Hematopoietic multipotent progenitor cell treated with erythropoietin and hydrocortisone succinate and interleukin-3 and kit ligand, for 6 days (in vitro differentiated cells): ENCODE measurements at regions not wholly inside any gene's neighbourhood (a gene's known extent, or its start where the extent isn't known, plus 50 kb on each side); places are given as distances from the start of the nearest gene placed in this dataset.
"Not testable (repeated sequence)": the region's sequence is repeated elsewhere in the genome, so short reads cannot be mapped to it uniquely, and the experiment has no call there.

ENCODE experiments used
- DNase-seq: peaks from one replicate; pipeline ENCODE4 v3.0.0-alpha.2; 2015

GRCh38 chr7:81427461-81427860, 342.4 kb downstream of the HGF start:
- DNase-seq: no peak

DNA sequence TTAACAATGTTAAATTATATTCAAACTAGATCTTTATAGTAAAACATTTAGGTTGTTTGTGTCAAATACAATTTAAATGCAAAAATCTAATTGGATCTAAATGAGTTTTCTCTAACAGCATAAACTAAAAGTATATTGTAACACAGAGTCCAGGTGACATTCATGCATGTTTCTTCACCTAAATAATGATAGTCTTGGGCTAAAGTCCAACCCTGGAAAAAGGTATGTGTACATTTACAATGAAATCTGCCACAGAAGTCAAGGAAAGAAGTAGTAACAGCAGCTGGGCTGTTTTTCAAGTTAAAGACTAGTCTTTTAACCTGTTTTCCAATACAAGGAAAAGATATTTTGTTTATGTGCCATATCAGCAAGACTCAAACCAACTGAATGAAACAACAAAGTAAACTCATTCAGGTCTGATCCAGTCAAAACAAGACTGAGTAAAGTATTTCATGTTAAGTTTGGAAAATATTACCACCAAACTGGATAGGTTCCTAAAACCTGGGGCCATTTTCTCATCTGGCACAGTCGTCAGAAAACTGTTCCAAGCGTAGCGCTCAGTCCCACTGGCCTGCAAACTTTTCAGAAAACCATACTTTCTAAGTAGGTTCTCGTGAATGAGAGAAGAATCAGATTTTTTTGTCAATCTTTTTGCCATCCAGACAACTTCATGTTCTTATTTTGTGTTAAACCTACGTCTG, 349.2 kb downstream of the HGF start:
- no peak for DNase-seq

DNA sequence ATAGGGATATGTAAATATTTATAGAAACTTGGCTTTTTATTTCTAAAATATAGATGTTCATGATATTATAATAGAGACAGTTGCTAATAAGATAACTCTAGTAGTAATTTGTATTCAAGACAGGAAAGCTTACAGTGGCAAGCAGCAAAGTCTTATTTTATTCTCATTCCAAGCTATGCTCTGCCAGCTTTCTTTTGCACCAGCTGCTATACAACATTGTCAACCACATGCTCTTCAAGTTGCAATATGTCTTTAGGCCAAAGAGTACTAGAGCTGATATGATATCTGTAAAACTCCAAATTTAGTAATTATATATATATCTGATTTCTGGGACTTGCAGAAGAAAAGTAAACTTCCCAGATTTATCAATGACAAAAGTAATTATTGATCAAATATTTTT, 350.1 kb downstream of the HGF start:
- DNase-seq: no peak

DNA sequence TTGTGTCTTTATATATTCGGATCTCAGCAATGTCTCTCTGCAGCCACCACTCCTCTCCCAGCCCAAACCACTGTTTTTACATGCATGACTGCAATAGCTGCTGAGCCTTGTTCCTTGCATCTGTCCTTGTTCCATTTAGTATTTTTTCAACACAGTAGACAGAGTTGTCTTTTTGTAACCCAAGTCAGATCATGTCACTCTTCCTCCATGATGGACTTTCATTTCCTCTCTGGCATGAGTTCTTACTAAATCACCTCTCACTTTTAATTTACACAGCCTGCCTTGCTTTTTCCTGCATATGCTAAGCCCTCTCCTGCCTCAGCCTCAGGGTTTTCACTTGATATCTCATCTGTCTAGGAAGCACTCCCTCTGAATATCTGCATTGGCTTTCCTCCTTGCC, 353.2 kb downstream of the HGF start:
- no peak for DNase-seq

GRCh38 chr7:81415181-81415580, 354.7 kb downstream of the HGF start:
- DNase-seq: no peak

- no peak for DNase-seq
Observed at GRCh38 chr7:81414411-81414810, 355.4 kb downstream of the HGF start.

GRCh38 chr7:81410471-81411117, 359.3 kb downstream of the HGF start:
- DNase-seq: no peak

- no peak for DNase-seq
Observed at GRCh38 chr7:81408728-81409127, 361.1 kb downstream of the HGF start.

DNA sequence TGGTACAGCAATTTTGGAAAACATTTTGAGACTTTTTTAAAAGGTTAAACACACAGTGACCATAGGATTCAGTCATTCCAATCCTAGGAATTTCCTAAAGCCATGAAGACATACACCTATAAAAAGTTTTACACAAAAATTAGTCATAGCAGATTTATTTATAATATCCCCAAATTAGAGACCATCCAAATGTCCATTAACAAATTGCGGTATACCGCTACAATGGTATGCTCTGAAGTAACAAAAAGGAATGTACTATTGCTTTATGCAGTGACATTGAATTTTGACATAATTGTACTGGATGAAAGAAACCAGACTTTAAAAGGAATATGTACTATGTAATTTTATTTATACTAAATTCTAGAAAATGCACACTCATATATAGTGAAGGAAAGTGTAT, 362.8 kb downstream of the HGF start:
- no peak for DNase-seq

DNA sequence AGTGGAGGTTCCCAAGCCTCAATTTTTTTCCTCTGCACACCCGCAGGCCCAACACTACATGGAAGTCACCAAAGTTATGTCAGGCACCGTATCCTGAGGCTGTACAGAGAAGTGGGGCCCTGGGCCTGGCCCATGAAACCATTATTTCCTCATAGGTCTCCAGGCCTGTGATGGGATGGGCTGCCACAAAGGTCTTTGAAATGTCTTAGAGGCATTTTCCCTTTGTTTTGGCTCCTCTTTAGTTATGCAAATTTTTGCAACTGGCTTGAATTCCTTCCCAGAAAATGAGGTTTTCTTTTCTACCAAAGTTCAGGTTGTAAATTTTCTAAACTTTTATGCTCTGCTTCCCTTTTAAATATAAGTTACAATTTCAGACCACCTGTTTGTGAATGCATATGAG, 365.2 kb downstream of the HGF start:
- DNase-seq: no peak

- no peak for DNase-seq
Observed at GRCh38 chr7:81402227-81402626, 367.6 kb downstream of the HGF start.

DNA sequence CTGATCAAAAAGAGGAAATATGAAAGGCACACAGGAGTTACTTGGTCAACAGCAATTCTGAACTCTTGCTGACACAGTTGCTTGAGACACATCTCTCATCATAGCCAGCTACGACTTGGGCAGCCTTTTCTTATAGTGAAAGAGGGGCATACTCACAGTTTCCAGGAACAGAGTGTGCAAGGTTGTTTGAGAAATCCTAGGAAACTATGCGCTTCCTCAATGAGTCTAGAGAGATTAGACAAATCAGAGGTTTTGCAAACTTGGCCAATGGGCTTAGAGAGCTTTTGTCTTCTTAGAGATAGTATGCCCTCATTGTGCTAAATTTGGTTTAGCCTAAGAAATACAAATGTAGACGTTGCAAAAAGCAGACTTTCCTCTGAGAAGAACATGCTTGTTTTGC, 370.4 kb downstream of the HGF start:
- no peak for DNase-seq

DNA sequence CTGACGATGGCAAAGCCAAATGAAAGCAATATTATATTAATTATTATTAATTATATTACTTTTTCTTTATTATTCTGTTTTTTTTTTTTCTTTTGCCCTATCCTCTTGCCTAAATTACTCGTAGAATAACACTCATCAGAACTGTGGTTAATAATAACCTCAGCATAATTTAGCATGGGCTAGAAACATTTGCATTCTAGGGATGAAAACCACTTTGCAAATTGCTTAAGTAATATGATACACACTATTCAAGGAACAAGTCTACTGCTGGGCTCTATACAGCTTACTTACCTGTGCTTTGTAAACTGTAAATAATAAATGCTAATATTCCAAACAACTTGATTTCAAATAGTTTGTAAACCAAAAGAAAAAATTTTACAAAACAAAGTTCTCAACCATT, 375.8 kb downstream of the HGF start:
- no peak for DNase-seq

GRCh38 chr7:81393018-81393417, 376.8 kb downstream of the HGF start:
- no peak for DNase-seq

DNA sequence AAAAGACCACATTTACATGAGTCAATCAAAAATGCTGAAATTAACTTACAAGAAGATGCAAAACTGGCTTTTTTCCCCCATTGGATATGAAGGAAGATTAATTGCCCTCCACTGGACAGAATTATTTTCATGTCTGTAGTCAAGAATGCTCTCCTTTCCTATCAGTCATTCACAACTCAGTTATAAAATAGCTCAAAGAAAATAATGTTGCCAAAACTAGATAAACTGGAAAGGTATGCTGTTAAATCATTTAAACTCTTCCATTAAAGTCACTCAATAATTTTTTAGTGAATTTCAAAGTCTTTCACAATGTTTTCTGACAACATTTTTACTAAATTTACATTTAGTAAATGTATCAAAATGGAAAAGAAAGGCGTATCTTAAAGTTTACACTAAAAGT, 384.5 kb downstream of the HGF start:
- no peak for DNase-seq

GRCh38 chr7:81383846-81384245, 386.0 kb downstream of the HGF start:
- DNase-seq: no peak

GRCh38 chr7:81374641-81375040, 395.2 kb downstream of the HGF start:
- DNase-seq: not testable (repeated sequence)

DNA sequence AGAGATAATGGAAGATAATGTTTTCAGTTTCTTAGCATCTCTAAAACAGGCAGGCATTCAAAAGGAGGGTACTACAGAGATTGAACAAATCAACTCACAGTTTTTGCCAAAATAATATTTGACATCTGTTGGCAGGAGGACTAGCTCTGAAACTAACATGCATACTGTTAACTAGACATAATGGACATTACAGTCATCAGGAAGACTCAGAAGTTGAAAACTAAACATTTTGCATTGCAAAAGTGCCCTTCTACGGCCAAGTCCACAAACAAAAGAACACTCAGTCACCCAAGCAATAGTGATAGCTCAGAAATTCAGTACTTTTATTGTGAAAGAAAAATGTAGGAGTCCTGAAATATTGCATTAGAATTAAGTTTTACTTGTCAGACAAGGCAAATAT, 399.0 kb downstream of the HGF start:
- DNase-seq: no peak

DNA sequence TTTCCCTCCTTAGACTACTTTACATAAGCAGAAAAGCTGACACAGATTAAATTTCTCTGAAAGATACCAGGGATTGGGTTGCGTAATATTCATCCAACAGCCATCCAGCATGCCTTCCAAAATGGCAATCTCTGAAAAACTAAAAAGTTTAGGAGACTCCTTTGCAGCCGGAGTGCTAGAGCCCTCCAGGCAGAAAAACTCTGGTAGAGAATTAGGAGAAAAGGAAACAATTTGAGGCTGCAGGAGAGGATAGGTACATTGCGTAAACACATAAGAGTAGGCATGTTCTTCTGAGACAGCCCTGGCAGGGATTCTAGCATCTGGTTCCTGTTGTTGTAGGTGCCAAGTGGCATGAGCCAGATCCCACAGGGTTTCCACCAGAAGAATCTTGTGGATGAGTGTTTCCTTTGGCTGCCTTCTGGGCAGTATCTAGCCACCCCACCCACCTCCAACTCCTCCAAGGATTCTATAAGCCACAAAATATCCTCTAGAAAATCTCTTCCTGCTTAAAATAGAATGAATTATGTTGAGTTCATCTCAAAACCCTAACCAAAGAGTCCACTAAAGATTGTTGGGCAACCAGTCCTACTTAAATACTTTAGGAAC, 402.4 kb downstream of the HGF start:
- no peak for DNase-seq

DNA sequence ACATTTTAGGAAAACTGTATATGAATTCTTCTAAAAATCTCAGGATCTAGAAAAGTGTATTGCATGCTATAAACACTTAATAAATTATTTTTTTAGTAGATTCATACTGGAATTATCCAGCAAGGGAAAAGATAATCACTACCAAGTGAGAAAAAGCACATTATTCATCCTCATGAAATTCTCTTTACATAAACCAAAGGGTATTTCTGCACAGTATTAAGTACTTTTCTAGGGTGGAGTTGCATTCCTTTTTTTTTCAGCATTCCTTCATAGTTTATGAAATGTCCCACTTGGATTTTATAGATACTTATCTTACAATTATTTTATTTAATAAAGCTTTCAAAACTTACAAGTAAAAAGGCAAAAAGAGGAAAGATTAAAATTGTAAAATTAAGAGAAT, 403.3 kb downstream of the HGF start:
- DNase-seq: no peak

DNA sequence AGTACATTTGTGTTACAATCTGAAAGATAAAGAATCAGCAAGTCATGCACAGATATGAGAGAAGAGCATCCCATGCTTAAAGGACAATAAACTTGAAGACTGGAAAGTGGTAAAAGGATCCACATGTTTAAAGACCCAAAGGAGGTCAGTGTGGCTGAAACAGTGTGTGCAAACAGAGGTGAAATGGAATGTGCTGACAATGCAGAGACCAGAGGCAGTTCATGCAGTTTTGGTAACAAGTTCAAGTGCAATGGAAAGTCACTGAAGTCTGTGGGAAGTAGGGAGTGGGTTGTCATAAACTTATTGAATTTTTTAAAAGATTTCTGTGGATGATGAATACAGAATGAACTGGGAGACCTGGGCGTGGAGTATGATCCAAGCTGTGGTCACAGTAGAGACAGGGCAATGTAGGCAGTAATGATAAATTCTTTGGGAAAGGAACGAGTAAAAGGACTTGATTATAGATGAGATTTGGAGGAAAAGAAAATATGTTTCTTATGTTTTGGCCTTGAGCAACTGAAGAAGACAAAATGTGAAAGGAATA, 408.0 kb downstream of the HGF start:
- no peak for DNase-seq

- DNase-seq: no peak
Observed at GRCh38 chr7:81355911-81356310, 413.9 kb downstream of the HGF start.

- DNase-seq: no peak
Observed at GRCh38 chr7:81349044-81349443, 420.8 kb downstream of the HGF start.

DNA sequence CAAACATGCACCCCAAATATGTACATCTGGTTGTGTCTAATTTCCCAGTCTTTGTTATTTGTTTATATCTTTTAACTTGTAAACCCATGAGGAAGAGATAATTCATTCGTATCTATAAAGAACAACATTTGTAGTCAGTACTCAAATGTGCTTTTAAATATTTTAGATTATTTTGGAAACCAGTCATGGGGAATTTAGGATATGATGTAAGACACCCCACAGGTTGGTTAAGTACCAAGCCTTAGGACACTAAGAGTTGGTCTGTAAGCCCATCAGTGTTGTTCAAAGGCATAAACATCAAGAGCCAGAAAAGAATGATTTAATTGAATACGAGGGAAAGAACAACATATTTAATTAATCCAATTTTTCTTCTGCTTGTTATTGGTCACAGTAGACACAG, 421.1 kb upstream of the SEMA3C start:
- DNase-seq: no peak
